SK-N-MC (cell line): ENCODE measurements at regions not wholly inside any gene's neighbourhood (a gene's known extent, or its start where the extent isn't known, plus 50 kb on each side); places are given as distances from the start of the nearest gene placed in this dataset.

ENCODE experiments used
- EZH2 ChIP-seq: fragments of 200-600 bp; sonication (generic); IDR thresholded peaks from one replicate; pipeline ENCODE4 v1.6.1; 2017; ENCODE audit warnings: antibody characterized with exemption
- POLR2AphosphoS5 ChIP-seq: IDR thresholded peaks from 2 replicates; pipeline ENCODE4 v1.6.1; 2012; ENCODE audit warnings: mild to moderate bottlenecking, low read depth, low read length, borderline replicate concordance

GRCh38 chr1:8244304-8244703 lies 73.6 kb upstream of the SLC45A1 start:
- TF ChIP-seq POLR2AphosphoS5 (no peak), EZH2 (no peak)
